ENCODE measurements at regions not wholly inside any gene's neighbourhood (a gene's known extent, or its start where the extent isn't known, plus 50 kb on each side); places are given as distances from the start of the nearest gene placed in this dataset.

- DNase-seq, result no peak
- H3K4me2 ChIP-seq (ENCODE audit: low read depth, low read length, poor library complexity, severe bottlenecking), result no peak overlapping the region
- no peaks in the 10 kb centered on the region for H3K9me2 ChIP-seq (replicated peaks; ENCODE audit: insufficient read depth, low read length)
- no peak overlapping the region for H3K27ac ChIP-seq (ENCODE audit: low read length)
- H3K27me3 ChIP-seq (ENCODE audit: low read length), result no peaks in the 10 kb centered on the region
- no peak overlapping the region for H3K9ac ChIP-seq (ENCODE audit: low read length)
- no peaks in the 10 kb centered on the region for H3K36me3 ChIP-seq (ENCODE audit: insufficient read depth, low read length)
- H3K4me1 ChIP-seq (ENCODE audit: low read length), result no peaks in the 10 kb centered on the region
- H3K79me2 ChIP-seq (ENCODE audit: low read length), result no peaks in the 10 kb centered on the region
- no peaks in the 10 kb centered on the region; the same call in 1 of the 2 replicates for H3K9me3 ChIP-seq (ENCODE audit: low read length)
- no peak overlapping the region for H2AFZ ChIP-seq (ENCODE audit: low read length)
- H3K4me3 ChIP-seq (ENCODE audit: low read length), result no peak overlapping the region
- no peaks in the 10 kb centered on the region for H4K20me1 ChIP-seq (ENCODE audit: insufficient read depth, low read depth, low read length)
Observed at GRCh38 chr9:81466981-81467380, 222.4 kb downstream of the TLE1 start.

- Histone ChIP-seq H3K9me2 (replicated peaks; ENCODE audit: insufficient read depth, low read length) (no peaks in the 10 kb centered on the region), H3K4me3 (ENCODE audit: low read length) (no peak overlapping the region), H3K27me3 (ENCODE audit: low read length) (no peaks in the 10 kb centered on the region), H3K9me3 (ENCODE audit: low read length) (no peaks in the 10 kb centered on the region; the same call in 1 of the 2 replicates), H3K36me3 (ENCODE audit: insufficient read depth, low read length) (no peaks in the 10 kb centered on the region), H3K79me2 (ENCODE audit: low read length) (no peaks in the 10 kb centered on the region), H3K9ac (ENCODE audit: low read length) (no peak overlapping the region), H3K4me1 (ENCODE audit: low read length) (no peaks in the 10 kb centered on the region), H3K4me2 (ENCODE audit: low read depth, low read length, poor library complexity, severe bottlenecking) (no peak overlapping the region), H3K27ac (ENCODE audit: low read length) (no peak overlapping the region), H2AFZ (ENCODE audit: low read length) (no peak overlapping the region), H4K20me1 (ENCODE audit: insufficient read depth, low read depth, low read length) (no peaks in the 10 kb centered on the region)
- DNase-seq, result no peak
Observed at GRCh38 chr9:81465468-81466011, 223.8 kb downstream of the TLE1 start.

GRCh38 chr9:81462801-81463200 is 226.5 kb downstream of the TLE1 start:
- no peak for DNase-seq
- H3K27me3 ChIP-seq (ENCODE audit: low read length), result no peaks in the 10 kb centered on the region
- H3K4me2 ChIP-seq (ENCODE audit: low read depth, low read length, poor library complexity, severe bottlenecking), result no peak overlapping the region
- no peak overlapping the region for H3K27ac ChIP-seq (ENCODE audit: low read length)
- H3K36me3 ChIP-seq (ENCODE audit: insufficient read depth, low read length), result no peaks in the 10 kb centered on the region
- H2AFZ ChIP-seq (ENCODE audit: low read length), result no peak overlapping the region
- H3K4me3 ChIP-seq (ENCODE audit: low read length), result no peak overlapping the region
- H3K9ac ChIP-seq (ENCODE audit: low read length), result no peak overlapping the region
- no peaks in the 10 kb centered on the region for H3K9me2 ChIP-seq (replicated peaks; ENCODE audit: insufficient read depth, low read length)
- H3K9me3 ChIP-seq (ENCODE audit: low read length), result peaks cover 9% of the 10 kb centered on the region
- no peaks in the 10 kb centered on the region for H4K20me1 ChIP-seq (ENCODE audit: insufficient read depth, low read depth, low read length)
- H3K79me2 ChIP-seq (ENCODE audit: low read length), result no peaks in the 10 kb centered on the region
- H3K4me1 ChIP-seq (ENCODE audit: low read length), result no peaks in the 10 kb centered on the region

- Histone ChIP-seq H2AFZ (ENCODE audit: low read length) (no peak overlapping the region), H3K4me3 (ENCODE audit: low read length) (no peak overlapping the region), H3K79me2 (ENCODE audit: low read length) (no peaks in the 10 kb centered on the region), H3K9me2 (replicated peaks; ENCODE audit: insufficient read depth, low read length) (no peaks in the 10 kb centered on the region), H3K27me3 (ENCODE audit: low read length) (no peaks in the 10 kb centered on the region), H3K4me1 (ENCODE audit: low read length) (no peaks in the 10 kb centered on the region), H3K9ac (ENCODE audit: low read length) (no peak overlapping the region), H3K4me2 (ENCODE audit: low read depth, low read length, poor library complexity, severe bottlenecking) (no peak overlapping the region), H3K36me3 (ENCODE audit: insufficient read depth, low read length) (no peaks in the 10 kb centered on the region), H4K20me1 (ENCODE audit: insufficient read depth, low read depth, low read length) (no peaks in the 10 kb centered on the region), H3K9me3 (ENCODE audit: low read length) (peaks cover 9% of the 10 kb centered on the region), H3K27ac (ENCODE audit: low read length) (no peak overlapping the region)
- no peak for DNase-seq
Observed at GRCh38 chr9:81461196-81461595, 228.2 kb downstream of the TLE1 start.

GRCh38 chr9:81460693-81461092 is 228.7 kb downstream of the TLE1 start:
- no peaks in the 10 kb centered on the region for H4K20me1 ChIP-seq (ENCODE audit: insufficient read depth, low read depth, low read length)
- no peak overlapping the region for H3K4me2 ChIP-seq (ENCODE audit: low read depth, low read length, poor library complexity, severe bottlenecking)
- no peaks in the 10 kb centered on the region for H3K9me2 ChIP-seq (replicated peaks; ENCODE audit: insufficient read depth, low read length)
- no peaks in the 10 kb centered on the region for H3K79me2 ChIP-seq (ENCODE audit: low read length)
- peaks cover 9% of the 10 kb centered on the region for H3K9me3 ChIP-seq (ENCODE audit: low read length)
- H3K27ac ChIP-seq (ENCODE audit: low read length), result no peak overlapping the region
- no peaks in the 10 kb centered on the region for H3K27me3 ChIP-seq (ENCODE audit: low read length)
- no peak overlapping the region for H2AFZ ChIP-seq (ENCODE audit: low read length)
- no peak overlapping the region for H3K4me3 ChIP-seq (ENCODE audit: low read length)
- no peak overlapping the region for H3K9ac ChIP-seq (ENCODE audit: low read length)
- H3K4me1 ChIP-seq (ENCODE audit: low read length), result no peaks in the 10 kb centered on the region
- no peak for DNase-seq
- no peaks in the 10 kb centered on the region for H3K36me3 ChIP-seq (ENCODE audit: insufficient read depth, low read length)

GRCh38 chr9:81459591-81459990 is 229.8 kb downstream of the TLE1 start:
- Histone ChIP-seq H2AFZ (ENCODE audit: low read length) (no peak overlapping the region), H3K9me3 (ENCODE audit: low read length) (peaks cover 13% of the 10 kb centered on the region), H4K20me1 (ENCODE audit: insufficient read depth, low read depth, low read length) (no peaks in the 10 kb centered on the region), H3K36me3 (ENCODE audit: insufficient read depth, low read length) (no peaks in the 10 kb centered on the region), H3K4me1 (ENCODE audit: low read length) (no peaks in the 10 kb centered on the region), H3K9ac (ENCODE audit: low read length) (no peak overlapping the region), H3K27me3 (ENCODE audit: low read length) (no peaks in the 10 kb centered on the region), H3K9me2 (replicated peaks; ENCODE audit: insufficient read depth, low read length) (no peaks in the 10 kb centered on the region), H3K4me2 (ENCODE audit: low read depth, low read length, poor library complexity, severe bottlenecking) (no peak overlapping the region), H3K27ac (ENCODE audit: low read length) (no peak overlapping the region), H3K79me2 (ENCODE audit: low read length) (no peaks in the 10 kb centered on the region), H3K4me3 (ENCODE audit: low read length) (no peak overlapping the region)
- no peak for DNase-seq

GRCh38 chr9:81456431-81457006 is 232.8 kb downstream of the TLE1 start:
- Histone ChIP-seq H3K9ac (ENCODE audit: low read length) (no peak overlapping the region), H3K4me1 (ENCODE audit: low read length) (no peaks in the 10 kb centered on the region), H3K9me2 (replicated peaks; ENCODE audit: insufficient read depth, low read length) (no peaks in the 10 kb centered on the region), H3K79me2 (ENCODE audit: low read length) (no peaks in the 10 kb centered on the region), H2AFZ (ENCODE audit: low read length) (no peak overlapping the region), H3K4me3 (ENCODE audit: low read length) (no peak overlapping the region), H3K27me3 (ENCODE audit: low read length) (no peaks in the 10 kb centered on the region), H3K4me2 (ENCODE audit: low read depth, low read length, poor library complexity, severe bottlenecking) (no peak overlapping the region), H3K9me3 (ENCODE audit: low read length) (peaks cover 21% of the 10 kb centered on the region), H3K27ac (ENCODE audit: low read length) (no peak overlapping the region), H4K20me1 (ENCODE audit: insufficient read depth, low read depth, low read length) (no peaks in the 10 kb centered on the region), H3K36me3 (ENCODE audit: insufficient read depth, low read length) (no peaks in the 10 kb centered on the region)
- no peak for DNase-seq

GRCh38 chr9:81455462-81456219 is 233.7 kb downstream of the TLE1 start:
- Histone ChIP-seq H3K4me3 (ENCODE audit: low read length) (no peak overlapping the region), H3K27me3 (ENCODE audit: low read length) (no peaks in the 10 kb centered on the region), H3K4me1 (ENCODE audit: low read length) (no peaks in the 10 kb centered on the region), H3K36me3 (ENCODE audit: insufficient read depth, low read length) (no peaks in the 10 kb centered on the region), H3K9me2 (replicated peaks; ENCODE audit: insufficient read depth, low read length) (no peaks in the 10 kb centered on the region), H3K9ac (ENCODE audit: low read length) (no peak overlapping the region), H3K27ac (ENCODE audit: low read length) (no peak overlapping the region), H3K4me2 (ENCODE audit: low read depth, low read length, poor library complexity, severe bottlenecking) (no peak overlapping the region), H2AFZ (ENCODE audit: low read length) (no peak overlapping the region), H3K9me3 (ENCODE audit: low read length) (peaks cover 24% of the 10 kb centered on the region), H3K79me2 (ENCODE audit: low read length) (no peaks in the 10 kb centered on the region), H4K20me1 (ENCODE audit: insufficient read depth, low read depth, low read length) (no peaks in the 10 kb centered on the region)
- no peak for DNase-seq

Data from Karpas-422 (cell line).